ENCODE measurements at regions not wholly inside any gene's neighbourhood (a gene's known extent, or its start where the extent isn't known, plus 50 kb on each side); places are given as distances from the start of the nearest gene placed in this dataset.
A peak's percentile ranks its signal among the peaks of the same experiment; 100 is the strongest.

- ATAC-seq (no peak), DNase-seq (ENCODE audit: low spot score) (no peak)
- ChIA-PET CTCF (no interaction called here), POLR2A (no interaction called here)
- peaks cover 10% of the 10 kb centered on the region; the same call in 1 of the 2 replicates for H3K4me1 Mint-ChIP-seq
- H3K36me3 Mint-ChIP-seq: no peaks in the 10 kb centered on the region
- no peaks in the 10 kb centered on the region for H3K27me3 Mint-ChIP-seq (ENCODE audit: low read depth)
- TF ChIP-seq CREB1 (CRISPR knock-in tag; IDR thresholded peaks at IDR 0.05) (no peak), FOXJ3 (CRISPR knock-in tag; IDR thresholded peaks at IDR 0.05; ENCODE audit: borderline replicate concordance) (no peak), SMAD3 (CRISPR knock-in tag; IDR thresholded peaks at IDR 0.05; ENCODE audit: borderline replicate concordance) (no peak), FOXP4 (CRISPR knock-in tag; IDR thresholded peaks at IDR 0.05) (no peak), HMGA2 (CRISPR knock-in tag; IDR thresholded peaks at IDR 0.05) (no peak), ZNF423 (CRISPR knock-in tag; IDR thresholded peaks at IDR 0.05) (no peak), NR1H2 (CRISPR knock-in tag; IDR thresholded peaks at IDR 0.05) (no peak), ATF1 (CRISPR knock-in tag; IDR thresholded peaks at IDR 0.05) (no peak), FOXK1 (CRISPR knock-in tag; IDR thresholded peaks at IDR 0.05) (no peak), ZNF317 (CRISPR knock-in tag; IDR thresholded peaks at IDR 0.05; ENCODE audit: borderline replicate concordance, low read depth) (no peak)
- TF ChIP-seq, protein P1, sequence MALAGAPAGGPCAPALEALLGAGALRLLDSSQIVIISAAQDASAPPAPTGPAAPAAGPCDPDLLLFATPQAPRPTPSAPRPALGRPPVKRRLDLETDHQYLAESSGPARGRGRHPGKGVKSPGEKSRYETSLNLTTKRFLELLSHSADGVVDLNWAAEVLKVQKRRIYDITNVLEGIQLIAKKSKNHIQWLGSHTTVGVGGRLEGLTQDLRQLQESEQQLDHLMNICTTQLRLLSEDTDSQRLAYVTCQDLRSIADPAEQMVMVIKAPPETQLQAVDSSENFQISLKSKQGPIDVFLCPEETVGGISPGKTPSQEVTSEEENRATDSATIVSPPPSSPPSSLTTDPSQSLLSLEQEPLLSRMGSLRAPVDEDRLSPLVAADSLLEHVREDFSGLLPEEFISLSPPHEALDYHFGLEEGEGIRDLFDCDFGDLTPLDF (CRISPR knock-in tag; IDR thresholded peaks at IDR 0.05): no peak
- TF ChIP-seq, protein P2, sequence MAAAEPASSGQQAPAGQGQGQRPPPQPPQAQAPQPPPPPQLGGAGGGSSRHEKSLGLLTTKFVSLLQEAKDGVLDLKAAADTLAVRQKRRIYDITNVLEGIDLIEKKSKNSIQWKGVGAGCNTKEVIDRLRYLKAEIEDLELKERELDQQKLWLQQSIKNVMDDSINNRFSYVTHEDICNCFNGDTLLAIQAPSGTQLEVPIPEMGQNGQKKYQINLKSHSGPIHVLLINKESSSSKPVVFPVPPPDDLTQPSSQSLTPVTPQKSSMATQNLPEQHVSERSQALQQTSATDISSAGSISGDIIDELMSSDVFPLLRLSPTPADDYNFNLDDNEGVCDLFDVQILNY (CRISPR knock-in tag; IDR thresholded peaks at IDR 0.05): no peak
- H3K9me3 Mint-ChIP-seq: peaks cover 3% of the 10 kb centered on the region
- H3K27ac Mint-ChIP-seq: no peak overlapping the region
- H3K4me3 Mint-ChIP-seq: no peak overlapping the region
These were observed 304.4 kb downstream of the PCDH17 start for GRCh38 chr13:57935965-57936364.

GRCh38 chr13:57946361-57946760 is 314.8 kb downstream of the PCDH17 start:
- no peak for ATAC-seq
- ChIA-PET CTCF (no interaction called here), POLR2A (no interaction called here)
- peaks cover 15% of the 10 kb centered on the region for H3K9me3 Mint-ChIP-seq
- H3K36me3 Mint-ChIP-seq: peaks cover 14% of the 10 kb centered on the region
- H3K4me1 Mint-ChIP-seq: no peaks in the 10 kb centered on the region
- no peak for DNase-seq (ENCODE audit: low spot score)
- H3K27ac Mint-ChIP-seq: peak overlapping the region; percentile 17; the same call in 1 of the 2 replicates
- H3K4me3 Mint-ChIP-seq: no peak overlapping the region
- no peaks in the 10 kb centered on the region for H3K27me3 Mint-ChIP-seq (ENCODE audit: low read depth)
- TF ChIP-seq IRF2 (CRISPR knock-in tag; IDR thresholded peaks at IDR 0.05; ENCODE audit: borderline replicate concordance, low read depth) (no peak), USF2 (CRISPR knock-in tag; IDR thresholded peaks at IDR 0.05) (no peak), PREB (CRISPR knock-in tag; IDR thresholded peaks at IDR 0.05; ENCODE audit: borderline replicate concordance) (no peak), ZNF416 (CRISPR knock-in tag; IDR thresholded peaks at IDR 0.05) (no peak), ZBTB21 (CRISPR knock-in tag; IDR thresholded peaks at IDR 0.05; ENCODE audit: borderline replicate concordance) (no peak), ZMAT4 (CRISPR knock-in tag; IDR thresholded peaks at IDR 0.05) (no peak), FOXP1 (CRISPR knock-in tag; IDR thresholded peaks at IDR 0.05; ENCODE audit: borderline replicate concordance) (no peak), RELA (CRISPR knock-in tag; IDR thresholded peaks at IDR 0.05; ENCODE audit: borderline replicate concordance) (no peak), CREB1 (CRISPR knock-in tag; IDR thresholded peaks at IDR 0.05) (no peak), NFYB (CRISPR knock-in tag; conservative IDR thresholded peaks at IDR 0.05; ENCODE audit: low read depth) (no peak), SMAD3 (CRISPR knock-in tag; IDR thresholded peaks at IDR 0.05; ENCODE audit: borderline replicate concordance) (no peak), HMGA2 (CRISPR knock-in tag; IDR thresholded peaks at IDR 0.05) (no peak), ZNF423 (CRISPR knock-in tag; IDR thresholded peaks at IDR 0.05) (no peak), ATF6 (CRISPR knock-in tag; IDR thresholded peaks at IDR 0.05) (no peak)
- TF ChIP-seq, protein P1 (CRISPR knock-in tag; IDR thresholded peaks at IDR 0.05): no peak
- TF ChIP-seq, protein P2 (CRISPR knock-in tag; IDR thresholded peaks at IDR 0.05): no peak

Data from WTC11 (cell line).